Renal cortex interstitium (tissue), 11 donors: ENCODE measurements at regions not wholly inside any gene's neighbourhood (a gene's known extent, or its start where the extent isn't known, plus 50 kb on each side); places are given as distances from the start of the nearest gene placed in this dataset.

Experiments used
- DNase-seq, 11 donors: peaks; one replicate each; pipeline ENCODE4 v3.0.0-alpha.2; 2013; ENCODE audit warnings: low read depth in 9 of 11, low spot score in 4 of 11; ENCODE audit errors: extremely low read depth in 1 of 11

- no peak for DNase-seq
These were observed 275.2 kb upstream of the NEGR1 start for GRCh38 chr1:72557446-72558049.

DNA sequence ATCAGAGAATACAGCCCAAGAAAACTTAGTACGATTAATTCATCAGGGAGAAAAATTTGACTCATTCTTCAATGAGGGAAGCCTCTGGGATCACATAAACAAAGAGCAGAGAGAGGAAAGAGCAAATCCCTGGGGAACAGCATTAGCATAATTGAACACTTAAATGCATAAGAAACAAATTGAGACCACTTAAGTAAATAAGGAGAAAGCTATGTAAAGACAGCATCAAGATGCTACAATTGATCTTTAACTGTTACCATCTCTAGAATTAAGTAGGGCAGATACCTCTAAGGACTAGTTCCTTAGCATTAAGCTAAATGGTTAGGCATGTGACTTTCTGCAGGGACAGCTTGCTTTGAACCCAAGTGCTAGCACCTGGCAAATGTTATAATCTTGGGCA is 265.1 kb upstream of the NEGR1 start:
- DNase-seq, result no peak

DNA sequence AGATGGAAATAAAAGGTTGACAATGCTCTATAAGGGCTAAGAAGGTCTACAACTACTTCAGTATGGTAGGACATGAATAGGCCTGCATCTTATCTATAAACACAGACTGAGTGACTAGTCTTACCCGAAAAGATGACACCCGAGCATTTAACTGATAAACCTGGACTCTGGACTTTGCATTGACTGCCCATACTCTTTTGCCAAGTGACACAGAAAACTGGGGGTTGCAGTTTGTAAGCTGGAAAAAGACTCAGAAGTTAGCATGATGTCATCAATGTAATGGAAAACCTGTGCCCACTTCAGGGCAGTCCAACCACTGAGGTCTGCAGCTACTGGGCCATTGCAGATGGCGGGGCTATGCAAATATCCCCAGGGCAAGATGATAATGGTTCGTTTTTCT is 258.3 kb upstream of the NEGR1 start:
- no peak for DNase-seq

- DNase-seq, result no peak
These were observed 253.1 kb upstream of the NEGR1 start for GRCh38 chr1:72535470-72535869.

DNA sequence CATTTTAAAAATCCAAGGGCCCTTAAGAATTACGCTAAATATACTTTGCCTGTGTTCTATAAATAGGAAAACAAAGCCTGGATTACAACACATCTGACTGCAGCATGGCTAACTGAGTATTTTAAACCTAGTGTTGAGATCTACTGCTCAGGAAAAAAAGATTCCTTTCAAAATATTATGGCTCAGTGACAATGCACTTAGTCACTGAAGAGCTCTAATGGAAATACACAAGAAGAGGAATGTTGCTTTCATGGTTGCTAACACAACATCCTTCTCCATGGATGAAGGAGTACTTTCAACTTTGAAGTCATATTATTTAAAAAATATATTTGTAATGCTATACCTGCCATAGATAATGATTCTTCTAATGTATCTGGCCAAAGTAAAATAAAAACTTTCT is 248.3 kb upstream of the NEGR1 start:
- DNase-seq, result no peak

DNA sequence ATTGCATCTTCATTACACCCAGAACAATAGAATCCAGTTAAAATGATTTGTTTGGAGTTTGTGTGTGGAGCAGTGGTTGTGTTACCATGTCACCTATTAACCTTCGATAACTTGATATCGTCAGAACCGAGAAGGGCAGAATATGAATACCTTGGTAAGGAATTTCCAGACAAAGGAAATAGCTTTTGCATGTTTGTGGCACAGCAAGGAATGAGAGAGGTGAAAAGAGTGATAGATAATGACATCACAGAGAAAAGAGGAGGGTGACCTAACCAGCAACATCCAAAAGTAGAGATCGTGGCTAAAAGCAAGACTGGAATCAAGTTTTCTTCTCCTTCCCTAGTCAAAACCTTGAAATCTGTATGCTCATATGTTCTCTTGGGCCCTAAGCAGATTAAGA is 244.6 kb upstream of the NEGR1 start:
- DNase-seq, result no peak

GRCh38 chr1:72524021-72524420 is 241.7 kb upstream of the NEGR1 start:
- DNase-seq, result no peak

GRCh38 chr1:72521659-72522058 is 239.3 kb upstream of the NEGR1 start:
- no peak for DNase-seq

GRCh38 chr1:72516826-72517225 is 234.5 kb upstream of the NEGR1 start:
- DNase-seq, result no peak

DNA sequence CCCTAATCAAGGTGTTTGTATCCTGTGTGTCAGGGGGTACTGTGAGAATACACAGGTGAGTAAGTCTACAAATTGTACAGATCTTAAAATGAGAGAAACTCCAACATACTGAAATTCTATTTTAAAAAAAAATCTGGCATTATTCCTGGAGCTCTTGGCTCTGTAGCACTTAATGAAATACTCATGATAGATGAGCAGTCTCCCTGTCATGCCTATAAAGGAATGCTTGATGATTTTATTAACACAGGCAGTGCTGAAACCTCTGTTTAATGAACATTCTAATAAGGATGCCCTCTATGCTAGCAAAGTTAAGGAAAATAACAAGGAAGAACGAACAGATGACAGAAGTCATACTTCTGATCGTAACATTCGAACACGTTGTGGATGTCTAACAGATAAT is 233.9 kb upstream of the NEGR1 start:
- no peak for DNase-seq

GRCh38 chr1:72498371-72498770 is 216.0 kb upstream of the NEGR1 start:
- no peak for DNase-seq

- DNase-seq, result no peak
These were observed 207.5 kb upstream of the NEGR1 start for GRCh38 chr1:72489801-72490200.

GRCh38 chr1:72485801-72486200 is 203.5 kb upstream of the NEGR1 start:
- DNase-seq, result no peak

DNA sequence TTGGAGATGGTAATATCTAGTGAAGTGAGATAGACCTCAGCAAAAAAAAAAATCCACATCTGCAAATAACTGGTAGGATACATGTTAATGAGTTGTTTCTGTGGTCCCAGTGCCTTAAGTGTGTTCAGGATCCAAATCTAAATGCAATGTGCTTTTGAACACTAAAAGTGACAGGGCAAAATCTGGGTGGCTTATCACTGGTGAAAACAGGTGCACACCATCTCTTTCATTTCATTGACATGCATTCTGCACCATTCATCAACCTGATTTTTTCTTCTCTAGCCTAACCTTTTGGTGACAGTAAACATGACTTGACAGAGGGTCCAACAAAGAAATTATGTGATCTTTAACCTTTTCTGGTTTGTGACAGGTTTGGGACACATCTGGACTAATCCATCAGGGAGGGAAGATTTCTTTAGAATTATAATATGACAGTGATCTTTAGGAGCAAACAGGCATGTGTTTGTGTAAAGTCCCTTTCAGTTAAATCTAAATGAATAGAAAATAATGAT is 201.6 kb upstream of the NEGR1 start:
- DNase-seq, result no peak

DNA sequence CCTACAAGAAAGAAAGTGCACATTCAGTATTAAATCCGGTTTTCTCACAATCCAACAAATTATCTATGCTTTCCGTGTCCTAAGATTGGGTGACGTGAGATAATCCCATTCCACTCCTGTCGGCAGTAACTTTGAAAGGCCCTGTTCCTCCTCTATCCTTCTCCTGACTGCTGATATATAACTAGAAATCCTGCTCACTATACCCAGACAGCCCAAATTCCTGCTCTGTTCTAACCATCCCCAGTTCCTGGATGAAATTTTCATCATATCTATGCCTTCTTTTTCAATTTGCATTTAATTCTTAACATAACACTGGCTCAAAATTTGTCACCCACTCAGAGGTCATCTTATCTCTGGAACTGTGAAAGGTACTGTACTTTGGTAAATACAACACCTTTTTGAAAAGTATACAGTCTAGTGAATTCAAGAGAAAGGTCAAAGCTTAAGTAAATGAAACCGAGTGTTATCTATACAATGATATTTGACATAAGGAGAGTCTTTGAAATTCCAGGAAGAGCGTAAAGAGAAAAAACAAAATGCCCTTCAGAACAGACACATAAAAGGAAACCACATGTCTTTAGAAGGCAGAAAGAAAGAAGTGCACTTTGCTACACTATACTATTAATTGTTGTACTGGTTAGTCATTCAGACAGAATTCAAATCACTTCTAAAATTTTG is 200.5 kb upstream of the NEGR1 start:
- no peak for DNase-seq

DNA sequence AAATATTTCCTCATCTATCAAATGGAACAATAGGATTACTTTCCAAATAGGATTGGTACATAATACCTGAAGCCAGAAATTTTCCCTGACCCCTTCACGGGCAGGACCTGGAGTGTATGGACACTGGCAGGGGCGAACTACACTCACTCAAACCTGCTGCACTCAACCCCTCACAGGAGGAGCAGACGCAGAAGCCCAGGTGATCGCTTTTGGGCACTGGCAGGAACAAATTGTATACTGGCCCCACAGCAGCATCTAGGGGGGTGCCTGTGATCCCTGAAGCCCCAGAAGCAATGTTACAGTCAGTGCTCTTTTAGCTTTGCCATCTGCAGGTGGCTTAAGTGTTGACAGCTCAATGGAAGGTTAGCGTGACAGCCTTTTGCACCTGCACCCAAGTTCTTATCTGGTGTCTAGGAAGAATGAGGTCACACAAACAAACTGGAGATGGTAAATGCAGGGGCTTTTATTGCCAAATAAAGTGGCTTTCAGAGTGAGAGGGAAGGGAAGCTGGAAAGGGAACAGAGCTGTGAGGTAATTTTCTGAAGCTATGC is 199.2 kb upstream of the NEGR1 start:
- no peak for DNase-seq

DNA sequence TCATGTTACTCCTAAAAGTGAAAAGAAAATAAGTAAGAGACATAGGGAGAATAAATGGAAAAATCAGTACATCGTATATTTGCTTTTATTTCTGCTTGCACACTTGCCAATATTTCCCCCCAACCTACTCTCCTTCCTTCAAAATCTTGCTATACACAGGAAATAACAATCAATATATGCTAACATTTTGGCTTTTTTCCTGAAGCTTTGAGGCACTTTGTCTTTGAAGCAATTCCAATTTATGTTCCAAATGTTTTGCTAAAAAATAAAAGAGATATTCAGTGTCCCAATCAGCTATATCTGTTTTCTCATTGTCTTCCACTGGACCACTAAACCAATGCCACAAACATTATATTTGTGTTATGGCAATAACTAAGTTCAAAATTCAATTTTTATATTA is 184.0 kb upstream of the NEGR1 start:
- DNase-seq, result no peak

DNA sequence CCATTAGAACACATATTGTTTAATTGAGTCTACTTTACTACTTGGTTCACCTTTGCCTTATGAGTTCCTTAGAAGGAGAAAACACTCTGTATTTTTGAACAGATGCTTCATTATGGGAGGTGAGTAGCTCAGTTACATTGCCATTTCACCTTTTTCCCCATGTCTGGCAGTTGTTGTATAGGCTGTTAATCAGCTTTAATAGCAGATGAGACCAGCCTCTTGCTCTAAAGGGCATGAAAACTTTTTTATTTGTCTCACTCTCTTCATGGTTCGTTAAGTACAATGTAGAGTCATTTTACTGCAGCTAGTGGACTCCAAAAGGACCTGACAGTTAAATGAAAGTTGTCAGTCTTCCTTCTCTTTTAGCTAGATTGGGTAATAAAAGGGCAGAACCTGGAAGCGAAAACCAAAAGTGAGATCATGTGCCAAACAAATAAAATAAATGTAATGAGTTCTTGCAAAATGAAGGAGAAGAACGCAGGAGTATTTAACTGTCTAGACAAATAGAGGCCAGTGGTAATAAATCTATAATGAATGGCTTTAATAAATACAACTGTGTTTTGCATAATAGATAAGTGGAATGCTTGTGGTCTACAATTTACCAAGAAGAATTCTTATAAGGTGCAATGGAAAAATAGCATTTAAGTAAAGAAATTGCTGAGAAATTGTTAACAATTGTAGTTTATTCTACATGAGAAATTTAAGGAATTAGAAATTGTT is 180.0 kb upstream of the NEGR1 start:
- DNase-seq, result peak; percentile 1 to 42 (median 6)

- no peak for DNase-seq
These were observed 159.9 kb upstream of the NEGR1 start for GRCh38 chr1:72442262-72442661.

- no peak for DNase-seq
These were observed 156.7 kb upstream of the NEGR1 start for GRCh38 chr1:72439036-72439435.
